22Rv1 (cell line): ENCODE measurements at regions not wholly inside any gene's neighbourhood (a gene's known extent, or its start where the extent isn't known, plus 50 kb on each side); places are given as distances from the start of the nearest gene placed in this dataset.

Experiments
- ZFX ChIP-seq: fragments of 450-650 bp; IDR thresholded peaks from 2 replicates; pipeline ENCODE4 v1.6.1; 2017; ENCODE audit warnings: antibody characterized with exemption, borderline replicate concordance
- TF ChIP-seq, protein P1 (sequence below): fragments of 450-650 bp; IDR thresholded peaks from 2 replicates; pipeline ENCODE4 v1.5.1; 2017; ENCODE audit warnings: mild to moderate bottlenecking

DNA sequence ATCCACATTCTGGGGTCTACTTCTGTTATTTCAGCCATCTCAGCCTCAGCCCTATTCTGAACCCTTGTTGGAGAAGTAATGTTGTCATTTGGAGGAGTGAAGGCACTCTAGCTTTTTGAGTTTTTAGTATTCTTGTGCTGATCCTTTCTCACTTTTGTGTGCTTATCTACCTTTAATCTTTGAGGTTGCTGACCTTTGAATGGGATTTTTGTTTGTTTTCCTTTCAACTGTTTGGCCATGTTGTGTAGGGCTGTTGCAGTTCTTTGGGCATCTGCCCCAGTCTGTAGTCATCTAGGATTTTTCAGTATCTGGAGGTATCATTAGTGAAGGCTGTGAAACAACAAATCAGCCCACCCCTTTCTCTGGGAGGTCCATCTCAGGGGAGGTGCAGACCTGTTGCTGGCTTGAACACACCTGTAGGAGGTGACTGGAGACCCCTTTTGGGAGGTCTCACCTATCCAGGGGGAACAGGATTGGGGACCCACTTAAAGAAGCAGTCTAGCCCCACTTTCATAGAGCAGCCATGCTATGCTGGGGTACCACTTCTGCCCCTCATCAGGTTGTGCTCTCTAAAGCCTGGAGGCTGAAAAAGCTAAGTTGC is 1391.4 kb downstream of the UQCRFS1 start:
- TF ChIP-seq, protein P1, sequence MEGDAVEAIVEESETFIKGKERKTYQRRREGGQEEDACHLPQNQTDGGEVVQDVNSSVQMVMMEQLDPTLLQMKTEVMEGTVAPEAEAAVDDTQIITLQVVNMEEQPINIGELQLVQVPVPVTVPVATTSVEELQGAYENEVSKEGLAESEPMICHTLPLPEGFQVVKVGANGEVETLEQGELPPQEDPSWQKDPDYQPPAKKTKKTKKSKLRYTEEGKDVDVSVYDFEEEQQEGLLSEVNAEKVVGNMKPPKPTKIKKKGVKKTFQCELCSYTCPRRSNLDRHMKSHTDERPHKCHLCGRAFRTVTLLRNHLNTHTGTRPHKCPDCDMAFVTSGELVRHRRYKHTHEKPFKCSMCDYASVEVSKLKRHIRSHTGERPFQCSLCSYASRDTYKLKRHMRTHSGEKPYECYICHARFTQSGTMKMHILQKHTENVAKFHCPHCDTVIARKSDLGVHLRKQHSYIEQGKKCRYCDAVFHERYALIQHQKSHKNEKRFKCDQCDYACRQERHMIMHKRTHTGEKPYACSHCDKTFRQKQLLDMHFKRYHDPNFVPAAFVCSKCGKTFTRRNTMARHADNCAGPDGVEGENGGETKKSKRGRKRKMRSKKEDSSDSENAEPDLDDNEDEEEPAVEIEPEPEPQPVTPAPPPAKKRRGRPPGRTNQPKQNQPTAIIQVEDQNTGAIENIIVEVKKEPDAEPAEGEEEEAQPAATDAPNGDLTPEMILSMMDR, result no peak
- no peak for TF ChIP-seq ZFX
